HK-2 (cell line): ENCODE measurements at regions not wholly inside any gene's neighbourhood (a gene's known extent, or its start where the extent isn't known, plus 50 kb on each side); places are given as distances from the start of the nearest gene placed in this dataset.
"Not testable (repeated sequence)": the region's sequence is repeated elsewhere in the genome, so short reads cannot be mapped to it uniquely, and the experiment has no call there.

Source experiments
- DNase-seq: peaks from one replicate; pipeline ENCODE4 v3.0.0-alpha.2; 2018; ENCODE audit not compliant: unreplicated experiment

DNA sequence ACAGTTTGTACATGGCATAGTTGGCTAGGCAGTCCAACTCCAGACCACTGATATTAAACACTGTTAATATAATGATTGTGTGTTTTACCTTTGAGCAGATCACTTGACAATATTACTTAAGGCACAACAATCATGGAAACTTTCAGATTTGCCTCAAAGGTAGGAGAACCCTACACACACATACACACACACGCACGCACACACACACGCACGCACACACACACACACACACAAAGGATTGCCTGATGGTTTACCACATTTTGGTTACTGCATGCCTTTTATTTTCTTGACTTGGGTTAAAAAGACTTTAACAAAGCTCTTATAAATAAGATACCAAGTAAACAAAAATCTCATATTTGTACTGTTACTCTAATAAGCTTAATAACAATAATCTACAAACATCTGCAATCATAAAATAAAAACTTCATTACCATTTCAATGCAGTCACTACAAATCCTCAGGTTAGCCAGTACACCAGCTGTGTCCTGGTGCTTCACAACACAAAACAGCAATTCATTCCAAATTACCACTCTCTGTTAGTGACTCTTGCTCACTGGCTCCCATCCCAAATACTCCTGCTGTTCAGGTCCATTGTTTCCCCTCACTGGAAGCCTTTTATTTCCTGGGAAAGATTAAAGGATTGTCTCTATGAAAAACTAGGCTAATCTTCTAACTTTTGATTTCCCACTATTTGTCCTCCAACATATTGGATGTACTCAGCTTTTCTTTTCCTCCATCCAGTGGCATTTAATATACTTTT, 175.2 kb upstream of the ATP2B1 start:
- no peak for DNase-seq

DNA sequence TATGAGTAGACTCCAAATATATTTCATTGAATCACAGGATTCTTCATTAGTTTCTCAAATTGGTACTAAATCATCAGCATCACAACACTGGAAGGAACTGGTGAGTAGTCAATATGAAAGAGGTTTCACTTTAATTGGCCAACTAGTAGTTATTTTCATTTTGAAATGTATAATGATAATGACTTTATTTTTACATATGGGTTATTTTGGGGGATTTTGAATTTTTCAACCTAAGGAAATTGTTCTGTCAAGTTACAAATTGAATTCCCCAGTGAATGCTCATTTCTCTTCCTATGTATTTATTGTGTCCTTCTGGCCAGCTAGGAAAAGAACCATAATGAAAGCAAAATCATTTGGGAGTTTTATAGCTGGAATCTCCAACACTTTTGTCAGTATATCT, 174.2 kb upstream of the ATP2B1 start:
- no peak for DNase-seq

DNA sequence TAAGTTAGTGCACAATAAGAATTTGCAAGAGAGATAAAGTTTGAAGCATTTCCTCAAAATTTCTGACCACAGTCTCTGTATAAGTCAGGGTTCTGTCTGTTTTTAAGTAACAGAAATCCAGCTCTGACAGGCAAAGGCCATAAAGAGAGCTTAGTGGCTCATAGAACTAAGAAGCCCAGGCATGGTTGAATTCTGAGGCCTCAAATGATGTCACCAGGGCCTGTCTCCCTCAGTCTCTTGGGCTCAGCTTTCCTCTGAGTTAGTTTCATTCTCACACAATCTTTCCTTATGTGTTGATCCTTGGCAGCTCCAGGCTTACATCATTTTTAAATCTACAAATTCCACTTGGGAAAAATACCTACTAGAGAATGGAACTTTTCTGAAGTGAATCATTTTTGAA, 173.4 kb upstream of the ATP2B1 start:
- no peak for DNase-seq

DNA sequence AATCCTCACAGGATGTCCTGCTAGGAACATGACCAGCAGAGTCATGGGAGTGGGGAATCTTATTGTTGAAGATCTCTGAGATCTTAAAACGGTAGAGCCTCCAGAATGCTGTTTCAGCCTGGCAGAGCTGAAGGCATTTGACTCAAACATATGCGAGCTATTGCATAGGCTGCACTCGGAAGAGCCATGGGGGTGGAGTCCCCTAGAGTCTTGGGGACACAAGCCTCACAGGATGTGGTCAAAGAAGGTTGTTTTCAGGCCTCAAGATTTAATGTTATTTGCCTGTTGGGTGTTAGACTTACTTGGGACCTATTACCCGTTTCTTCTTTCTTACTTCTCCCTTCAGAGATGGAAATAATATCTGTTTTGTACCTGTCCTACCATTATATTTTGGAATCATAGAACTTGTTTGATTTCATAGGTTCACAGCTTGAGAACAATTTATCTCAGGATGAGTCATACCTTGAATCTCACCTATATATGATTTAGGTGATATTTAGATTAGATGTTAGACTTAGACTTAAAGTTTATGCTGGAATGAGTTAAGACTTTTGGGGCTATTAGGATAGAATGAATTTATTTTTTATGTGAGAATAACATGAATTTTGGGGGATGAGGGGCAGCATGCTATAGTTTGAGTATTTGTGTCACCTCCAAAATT, 172.2 kb upstream of the ATP2B1 start:
- DNase-seq = no peak

DNA sequence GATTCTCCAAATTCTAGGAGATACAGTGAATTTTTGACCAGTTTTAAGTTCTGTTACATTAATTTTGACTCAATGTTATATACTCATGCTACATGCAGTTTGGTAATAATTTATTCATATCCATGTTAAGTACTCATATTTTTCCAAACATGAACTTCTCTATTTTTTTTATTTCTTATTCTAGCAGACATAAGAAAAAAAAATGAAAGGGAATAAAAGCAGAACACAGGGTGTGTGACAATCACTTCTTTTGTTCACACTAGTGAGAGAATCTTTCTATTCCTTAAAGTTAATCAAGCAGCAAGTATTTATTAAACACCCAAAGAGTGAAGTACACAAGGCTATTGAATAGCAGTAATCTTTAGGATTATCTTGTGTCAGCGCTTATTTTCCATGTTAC, 171.1 kb upstream of the ATP2B1 start:
- no peak for DNase-seq

DNA sequence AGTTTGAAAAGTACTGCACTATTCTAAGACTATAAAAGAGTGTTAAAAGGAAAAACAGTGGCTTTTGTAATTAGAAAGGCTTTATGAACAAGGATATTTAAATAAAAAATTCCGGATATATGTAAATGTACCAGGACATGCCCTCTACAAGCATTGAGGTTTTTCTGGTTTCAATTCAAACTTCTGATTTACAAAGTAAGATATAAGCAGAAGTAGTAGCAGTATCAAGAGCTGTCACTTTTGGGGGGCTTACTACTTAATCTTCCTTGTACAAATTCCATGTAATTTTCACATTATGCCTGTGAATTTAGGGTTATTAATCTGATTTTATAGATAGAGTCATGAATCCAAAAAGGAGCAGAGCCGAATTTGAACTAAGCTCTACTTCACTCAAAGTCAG, 170.3 kb upstream of the ATP2B1 start:
- no peak for DNase-seq

DNA sequence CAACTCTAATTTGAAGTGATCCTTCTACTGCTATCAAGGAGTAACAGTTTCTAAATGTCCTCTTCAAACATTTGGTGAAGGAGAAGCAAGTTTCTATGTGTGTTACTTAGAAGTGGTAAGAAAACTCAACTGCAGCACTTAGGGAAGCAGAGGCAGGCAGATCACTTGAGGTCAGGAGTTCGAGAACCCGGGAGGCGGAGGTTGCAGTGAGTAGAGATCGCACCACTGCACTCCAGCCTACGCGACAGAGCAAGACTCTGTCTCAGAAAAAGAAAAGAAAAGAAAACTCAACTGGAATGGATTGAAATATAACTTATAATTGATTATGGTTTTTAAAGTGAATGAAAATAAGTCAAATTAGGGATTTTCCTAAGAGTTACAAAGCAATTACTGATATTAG, 169.7 kb upstream of the ATP2B1 start:
- no peak for DNase-seq

DNA sequence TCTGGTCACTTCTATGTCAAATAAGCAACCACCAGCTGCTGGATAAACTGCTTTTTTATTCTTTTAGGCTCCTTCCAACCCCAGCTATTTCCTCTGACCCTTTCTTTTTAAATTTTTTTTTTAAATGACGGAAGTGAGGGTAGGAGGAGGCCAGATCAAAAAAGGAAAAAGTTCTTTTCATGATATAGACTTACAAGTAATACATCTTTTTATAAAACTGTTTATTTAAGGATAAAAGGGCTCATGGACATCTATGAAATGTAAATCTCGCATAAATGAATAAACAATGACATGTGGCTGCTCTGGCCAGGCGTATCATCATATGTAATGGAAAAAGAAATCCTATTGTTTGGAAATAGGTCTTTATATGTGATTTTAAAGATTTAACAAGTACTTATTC, 169.0 kb upstream of the ATP2B1 start:
- DNase-seq = no peak

DNA sequence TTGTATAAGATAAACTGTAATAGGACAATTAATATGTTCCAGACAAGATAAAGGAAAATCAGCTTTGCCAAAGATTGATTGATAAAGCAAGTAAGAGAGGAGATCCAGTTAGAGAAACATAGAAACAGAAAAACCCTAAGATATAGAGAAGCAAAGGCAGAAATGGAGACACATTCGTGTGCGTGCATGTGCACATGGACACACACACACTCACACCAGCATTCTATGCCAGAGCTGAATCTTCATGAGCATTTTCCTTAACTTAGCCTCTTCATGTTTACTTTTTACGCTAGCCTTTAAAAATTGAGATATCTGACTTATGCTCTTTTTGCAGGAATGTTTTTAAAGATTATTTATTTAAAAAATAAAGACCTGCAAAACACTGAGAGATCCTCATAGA, 168.5 kb upstream of the ATP2B1 start:
- DNase-seq = no peak

DNA sequence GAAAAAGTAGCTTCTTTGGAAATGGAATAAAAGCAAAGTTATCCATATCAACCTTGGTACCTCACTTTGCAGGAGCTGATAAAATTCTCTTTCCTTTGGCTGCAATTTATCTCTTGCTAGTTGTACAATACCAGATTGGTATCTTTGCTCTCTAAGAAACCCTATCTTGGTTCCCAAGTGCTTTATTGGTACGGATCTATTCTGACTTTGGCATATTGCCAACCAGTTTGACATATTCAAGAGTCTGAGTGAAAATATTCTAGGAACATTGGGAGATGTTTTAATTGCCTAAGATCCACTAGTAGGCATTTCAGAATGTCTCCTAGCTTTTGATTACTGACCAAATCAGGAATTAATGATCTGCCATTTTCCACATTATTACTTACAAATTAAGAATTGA, 167.2 kb upstream of the ATP2B1 start:
- DNase-seq = no peak

DNA sequence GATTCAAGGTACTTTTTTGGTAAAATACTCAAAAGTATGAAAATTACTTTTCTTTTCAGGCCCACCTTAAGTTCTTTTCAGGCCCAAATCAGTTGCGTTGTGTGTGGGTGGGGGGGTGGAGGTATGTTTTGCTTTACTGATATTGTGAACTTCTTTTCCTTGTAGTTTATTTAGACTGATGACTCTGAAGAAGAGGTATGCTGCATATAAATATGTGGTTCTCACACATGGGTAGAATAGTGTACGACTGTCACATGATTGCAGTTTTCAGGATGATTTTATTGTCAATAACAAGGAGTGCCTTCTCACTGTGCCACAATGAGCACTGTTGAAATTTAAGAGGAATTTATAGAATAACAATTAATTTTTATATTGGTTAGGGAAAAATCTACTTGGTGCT, 166.6 kb upstream of the ATP2B1 start:
- no peak for DNase-seq

DNA sequence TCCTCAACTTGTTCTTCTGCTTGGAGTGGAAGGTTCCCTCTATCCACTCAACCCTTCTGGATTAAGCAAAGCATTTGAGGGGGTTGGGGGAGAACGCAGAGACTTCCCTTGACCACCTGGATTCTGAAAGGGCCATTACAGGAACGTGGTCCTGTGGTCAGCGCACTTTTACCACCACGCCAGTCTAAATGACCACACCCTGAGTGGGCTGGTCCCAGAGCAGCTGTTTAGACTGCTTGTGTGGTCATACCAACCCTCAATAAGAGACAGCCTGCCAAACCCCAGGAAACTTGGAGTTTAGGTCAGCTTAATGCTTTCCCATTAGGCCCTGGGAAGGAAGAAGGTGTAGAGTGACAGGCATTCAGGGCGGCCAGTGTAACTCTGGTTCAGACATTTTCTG, 165.5 kb upstream of the ATP2B1 start:
- DNase-seq = no peak

DNA sequence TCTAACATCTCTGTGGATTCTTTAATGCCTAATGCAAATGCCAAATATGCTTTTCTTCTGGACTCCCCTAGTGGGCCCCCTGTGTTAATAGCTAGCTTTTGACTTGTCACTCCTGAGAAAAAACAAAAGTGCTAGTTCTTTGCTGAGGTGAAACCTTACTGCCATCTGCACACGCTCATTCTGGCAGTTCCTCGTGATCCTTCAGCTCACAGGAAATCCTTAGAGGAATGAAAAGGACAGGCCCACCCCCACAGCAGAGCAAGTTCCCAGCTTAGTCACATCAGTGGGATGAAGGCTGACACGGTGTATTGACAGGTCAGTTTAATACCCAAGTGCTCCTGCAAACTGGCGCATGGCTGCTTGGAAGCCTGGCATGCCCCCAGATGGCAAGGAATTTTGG, 165.1 kb upstream of the ATP2B1 start:
- DNase-seq = peak; percentile 4

DNA sequence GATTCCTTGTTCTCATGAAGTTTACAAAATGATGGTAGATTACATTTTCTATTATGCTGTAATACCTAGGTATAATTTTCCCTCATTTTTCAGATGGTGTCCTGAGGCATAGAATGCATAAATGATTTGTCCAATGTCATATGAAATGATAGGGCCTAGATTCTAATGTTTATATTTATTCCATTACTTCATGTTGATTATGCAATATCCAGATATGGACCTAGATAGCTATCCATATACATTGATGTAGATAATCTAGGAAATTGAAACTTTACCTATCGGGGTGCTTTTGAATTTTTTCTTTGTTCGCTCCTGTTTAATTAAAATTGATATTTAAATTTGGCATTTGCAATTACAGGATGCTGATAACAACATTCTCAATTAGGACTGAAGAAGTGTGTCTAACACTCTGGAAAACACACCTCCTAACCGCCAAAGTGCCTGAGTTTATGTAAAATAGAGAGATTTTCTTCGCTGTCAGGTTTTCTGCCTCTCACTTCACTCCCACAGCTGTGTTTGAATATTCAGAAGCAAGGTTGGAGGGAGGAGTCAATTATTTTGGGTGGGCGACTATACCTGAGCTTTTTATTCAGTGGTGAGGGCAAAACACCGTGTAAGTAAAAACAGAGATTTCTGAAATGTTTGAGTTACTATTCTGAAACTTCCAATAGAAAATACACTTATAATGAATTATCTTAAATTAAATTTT, 164.4 kb upstream of the ATP2B1 start:
- DNase-seq = no peak

DNA sequence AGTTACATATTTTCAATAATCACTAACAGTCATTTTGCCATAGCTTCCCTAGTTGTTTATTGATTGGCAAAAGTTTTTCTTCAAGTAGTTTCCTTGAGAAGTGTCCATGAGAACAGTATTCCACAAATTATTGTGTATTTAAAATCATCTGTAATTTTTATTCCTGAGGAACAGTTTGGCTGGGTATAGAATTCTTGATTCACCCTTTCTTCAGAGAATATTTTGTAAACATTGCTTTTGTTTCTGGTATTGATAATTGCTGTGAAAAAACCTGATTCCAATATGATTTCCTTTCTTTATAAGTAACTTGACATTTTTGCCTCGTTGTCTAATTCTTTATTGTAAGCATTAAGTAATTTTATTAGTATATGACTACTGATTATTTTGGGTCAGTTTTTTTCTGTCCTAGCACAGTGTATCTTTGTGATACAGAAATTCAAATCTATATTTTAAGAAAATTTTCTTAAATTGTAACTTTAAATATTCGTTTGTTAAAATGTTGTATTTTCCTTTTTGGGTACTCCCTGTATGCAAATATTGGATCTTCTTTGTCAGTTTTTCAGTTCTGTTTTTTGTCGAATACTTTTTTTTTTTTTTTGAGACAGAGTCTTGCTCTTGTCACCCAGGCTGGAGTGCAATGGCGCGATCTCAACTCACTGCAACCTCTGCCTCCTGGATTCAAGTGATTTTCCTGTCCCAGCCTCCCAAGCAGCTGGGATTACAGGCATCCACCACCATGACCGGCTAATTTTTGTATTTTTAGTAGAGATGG, 162.0 kb upstream of the ATP2B1 start:
- no peak for DNase-seq

DNA sequence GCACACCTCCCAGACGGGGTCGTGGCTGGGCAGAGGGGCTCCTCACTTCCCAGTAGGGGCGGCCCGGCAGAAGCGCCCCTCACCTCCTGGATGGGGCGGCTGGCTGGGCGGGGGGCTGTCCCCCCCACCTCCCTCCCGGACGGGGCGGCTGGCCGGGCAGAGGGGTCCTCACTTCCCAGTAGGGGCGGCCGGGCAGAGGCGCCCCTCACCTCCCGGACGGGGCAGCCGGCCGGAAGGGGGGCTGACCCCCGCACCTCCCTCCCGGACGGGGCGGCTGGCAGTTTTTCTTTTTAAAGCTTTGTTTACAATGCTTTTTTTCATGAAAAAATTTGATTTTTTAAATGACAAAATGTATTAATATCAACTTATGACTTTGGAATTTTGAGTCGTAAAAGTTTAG, 159.0 kb upstream of the ATP2B1 start:
- DNase-seq = not testable (repeated sequence)

DNA sequence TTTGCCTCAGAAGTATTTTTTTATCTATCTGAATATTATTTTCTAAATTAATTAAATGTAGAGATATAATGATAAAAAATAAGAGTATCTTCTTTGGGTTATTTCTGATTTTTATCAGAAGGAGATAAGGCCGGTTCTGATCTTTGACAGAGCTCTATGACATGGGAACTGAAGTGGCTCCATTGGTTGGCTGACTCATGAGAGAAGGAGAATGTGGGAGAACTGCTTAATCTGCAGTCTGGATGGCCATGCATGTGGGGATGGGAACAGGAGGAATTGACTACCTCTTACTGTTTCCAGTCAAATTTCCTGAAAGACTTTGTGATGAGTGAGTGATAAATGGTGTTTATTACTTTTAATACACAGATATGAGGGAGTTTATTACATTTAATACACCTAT, 155.8 kb upstream of the ATP2B1 start:
- no peak for DNase-seq

DNA sequence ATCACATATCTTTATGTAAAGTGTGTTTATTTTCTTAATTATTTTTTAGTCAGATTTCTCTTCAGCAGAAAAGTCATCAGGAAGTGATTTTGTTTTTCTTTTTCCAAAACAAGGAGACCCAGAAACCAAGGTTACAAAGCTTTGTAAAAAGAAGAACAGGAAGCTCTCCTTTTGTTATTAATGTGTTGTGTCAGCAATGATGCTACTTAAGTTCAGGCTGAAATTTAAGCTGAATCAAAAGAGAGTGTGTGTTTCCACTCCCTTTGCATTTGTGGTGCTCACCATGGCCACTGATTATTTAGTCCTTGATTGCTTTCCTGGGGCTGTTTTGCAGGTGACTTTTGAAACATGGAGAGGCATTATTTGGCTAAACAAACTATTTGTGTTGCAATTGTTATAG, 155.3 kb upstream of the ATP2B1 start:
- DNase-seq = no peak

DNA sequence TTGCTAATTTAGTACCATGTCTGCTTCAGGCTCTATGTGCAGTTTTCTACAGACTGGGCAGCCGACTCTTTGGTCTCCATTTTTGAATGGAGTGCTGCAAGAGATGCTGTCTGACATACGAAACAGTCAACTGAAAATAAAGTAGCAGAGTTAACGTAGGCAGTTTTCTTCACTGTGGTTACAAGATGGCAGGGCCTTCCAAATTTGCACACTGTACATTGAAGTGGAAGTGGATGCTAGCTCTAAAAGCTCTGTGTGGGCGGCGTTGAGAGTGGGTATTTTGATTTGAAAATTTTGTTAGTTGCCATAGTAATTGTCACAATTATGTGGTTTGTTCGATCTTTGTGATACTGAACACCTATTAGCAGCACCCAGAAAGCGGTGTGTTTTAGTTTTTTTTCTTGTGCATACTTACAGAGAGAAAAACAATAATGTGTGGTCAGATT, 154.9 kb upstream of the ATP2B1 start:
- no peak for DNase-seq

DNA sequence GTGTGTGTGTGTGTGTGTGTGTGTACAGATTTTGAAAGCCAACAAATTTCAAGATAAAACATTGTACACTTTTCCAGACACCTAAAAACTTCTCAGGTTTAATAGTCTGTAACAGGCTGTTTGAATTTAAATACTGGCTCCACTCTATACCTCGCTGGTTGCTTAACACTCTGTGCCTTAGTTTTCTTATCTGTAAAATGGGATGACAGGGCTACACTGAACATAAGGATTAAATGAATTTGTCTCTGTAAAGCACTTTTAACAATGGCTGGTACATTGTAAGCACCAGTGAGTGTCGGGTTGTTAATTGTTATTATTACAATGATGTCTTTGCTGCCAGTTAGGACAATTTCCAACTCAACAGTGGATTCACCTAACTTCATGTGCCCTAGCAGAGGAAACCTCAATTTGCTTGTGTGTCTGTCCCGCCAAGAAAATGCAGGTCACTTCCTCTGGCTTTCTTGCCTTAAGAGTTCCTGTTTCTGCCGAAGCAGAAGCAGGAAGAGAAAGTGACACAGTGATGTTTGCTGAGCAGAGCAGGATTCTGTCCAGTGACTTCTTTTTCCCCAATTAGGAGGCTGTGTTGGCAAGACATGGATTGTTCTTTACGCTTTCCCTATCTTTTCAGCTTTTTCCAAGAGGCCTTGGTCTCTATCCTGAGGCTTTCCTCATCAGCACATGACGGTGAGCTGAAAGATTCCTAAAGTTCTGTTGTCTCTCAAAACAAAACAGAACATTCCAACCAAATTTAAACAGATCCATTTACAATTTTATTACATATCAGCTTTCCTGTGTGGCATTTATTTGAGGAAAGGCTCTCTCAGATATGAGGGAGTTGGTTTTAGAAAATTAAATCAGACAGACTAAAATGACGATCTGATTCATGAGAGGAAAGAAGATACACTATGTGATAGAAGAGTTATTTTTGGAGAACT, 154.1 kb upstream of the ATP2B1 start:
- no peak for DNase-seq

DNA sequence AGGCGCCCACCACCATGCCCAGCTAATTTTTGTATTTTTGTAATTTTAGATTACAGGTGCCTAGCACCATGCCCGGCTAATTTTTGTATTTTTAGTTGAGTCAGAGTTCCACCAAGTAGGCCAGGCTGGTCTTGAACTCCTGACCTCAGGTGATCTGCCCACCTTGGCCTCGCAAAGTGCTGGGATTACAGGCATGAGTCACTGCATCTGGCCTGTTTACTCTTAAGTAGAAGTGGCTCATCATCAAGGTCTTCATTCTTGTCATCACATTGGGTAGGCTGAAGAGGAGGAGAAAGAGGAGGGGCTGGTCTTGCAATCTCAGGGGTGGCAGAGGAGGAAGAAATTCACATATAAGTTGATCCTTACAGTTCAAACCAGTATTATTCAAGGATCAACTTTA, 152.4 kb upstream of the ATP2B1 start:
- peak; percentile 3 for DNase-seq
